Gastrocnemius medialis (tissue), 4 donors: ENCODE measurements at regions not wholly inside any gene's neighbourhood (a gene's known extent, or its start where the extent isn't known, plus 50 kb on each side); places are given as distances from the start of the nearest gene placed in this dataset.

Source experiments
- ATAC-seq, 2 donors: fragments of 150-250 bp; one replicate each; pipeline ENCODE4 v1.9.1; 2016
- DNase-seq, 2 donors: peaks; one replicate each; pipeline ENCODE4 v3.0.0-alpha.2; 2019
- H3K27ac ChIP-seq, 4 donors: fragments of 200-600 bp; sonication (generic); 1 replicate in 1 of 4; 2 replicates in 3 of 4; pipeline ENCODE4 v1.5.1; 2016 to 2018; ENCODE audit warnings: mild to moderate bottlenecking in 2 of 4, moderate library complexity in 1 of 4
- H3K27me3 ChIP-seq, 3 donors: fragments of 200-600 bp; sonication (generic) in 2 of 3; 1 replicate in 1 of 3; 2 replicates in 2 of 3; pipeline versions ENCODE4 v1.5.1 to v1.6.0; 2016 to 2019; ENCODE audit warnings: mild to moderate bottlenecking in 1 of 3, moderate library complexity in 1 of 3
- H3K36me3 ChIP-seq, 2 donors: fragments of 200-600 bp; sonication (generic) in 1 of 2; one replicate each; pipeline ENCODE4 v1.5.1; 2017 to 2018
- H3K4me1 ChIP-seq, 2 donors: fragments of 200-600 bp; sonication (generic) in 1 of 2; one replicate each; pipeline ENCODE4 v1.5.1; 2016 to 2017; ENCODE audit warnings: mild to moderate bottlenecking in 2 of 2
- H3K4me3 ChIP-seq, 4 donors: fragments of 200-600 bp; sonication (generic) in 3 of 4; 1 replicate in 1 of 4; 2 replicates in 3 of 4; pipeline ENCODE4 v1.5.1; 2016 to 2019; ENCODE audit warnings: mild to moderate bottlenecking in 2 of 4
- H3K9me3 ChIP-seq, 3 donors: fragments of 200-600 bp; sonication (generic) in 2 of 3; 1 replicate in 1 of 3; 2 replicates in 2 of 3; pipeline ENCODE4 v1.5.1; 2016 to 2019
- POLR2A ChIP-seq, 2 donors: fragments of 450-650 bp; IDR thresholded peaks; one replicate each; pipeline ENCODE4 v1.6.1; 2017; ENCODE audit warnings: antibody characterized with exemption in 2 of 2, mild to moderate bottlenecking in 2 of 2, moderate library complexity in 2 of 2
- in situ Hi-C, 4 donors: fragments of 200-750 bp; cut with MboI; loops; one replicate each; pipeline versions ENCODE4 v1.15.0 to v1.8.0; 2017; ENCODE audit warnings: low sequenced_read_pairs in 4 of 4
- intact Hi-C: fragments of 100-400 bp; cut with DNase I; formaldehyde crosslinking; loops from one replicate; pipeline ENCODE4 v1.15.1; 2023; ENCODE audit warnings: low total_unique reads
- TF ChIP-seq, protein P1 (sequence below), 5 experiments: fragments of 450-650 bp in 3 of 5; fragments of 200-600 bp in 2 of 5; sonication (generic) in 2 of 5; IDR thresholded peaks in 4 of 5; conservative IDR thresholded peaks in 1 of 5; 1 replicate in 4 of 5; 2 replicates in 1 of 5; pipeline ENCODE4 v1.5.1; 2016 to 2019; ENCODE audit warnings: antibody characterized with exemption in 5 of 5, mild to moderate bottlenecking in 3 of 5, moderate library complexity in 3 of 5

DNA sequence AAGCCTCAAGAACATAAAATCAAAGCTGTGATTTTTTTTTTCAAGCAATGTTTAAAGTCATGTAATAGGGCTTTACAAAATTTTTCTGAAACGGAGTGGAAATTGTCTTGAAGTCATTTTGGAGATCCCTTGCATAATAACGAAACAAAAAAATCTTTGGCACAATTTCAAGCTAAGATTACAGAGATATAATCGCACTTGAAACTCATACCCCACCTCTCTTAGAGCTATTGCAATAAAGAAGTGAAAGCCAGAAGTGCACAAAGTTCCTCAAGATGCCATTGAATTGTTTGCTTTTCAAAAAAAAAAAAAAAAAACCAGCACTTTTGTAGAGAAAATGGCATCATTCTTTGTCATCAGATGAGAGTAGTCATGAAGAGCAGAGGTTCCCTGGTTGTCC, 152.3 kb downstream of the PAX3 start:
- Histone ChIP-seq H3K27ac (no peak overlapping the region), H3K27me3 (no peaks in the 10 kb centered on the region), H3K36me3 (no peaks in the 10 kb centered on the region), H3K4me3 (no peak overlapping the region), H3K9me3 (no peaks in the 10 kb centered on the region), H3K4me1 (no peaks in the 10 kb centered on the region)
- TF ChIP-seq, protein P1, sequence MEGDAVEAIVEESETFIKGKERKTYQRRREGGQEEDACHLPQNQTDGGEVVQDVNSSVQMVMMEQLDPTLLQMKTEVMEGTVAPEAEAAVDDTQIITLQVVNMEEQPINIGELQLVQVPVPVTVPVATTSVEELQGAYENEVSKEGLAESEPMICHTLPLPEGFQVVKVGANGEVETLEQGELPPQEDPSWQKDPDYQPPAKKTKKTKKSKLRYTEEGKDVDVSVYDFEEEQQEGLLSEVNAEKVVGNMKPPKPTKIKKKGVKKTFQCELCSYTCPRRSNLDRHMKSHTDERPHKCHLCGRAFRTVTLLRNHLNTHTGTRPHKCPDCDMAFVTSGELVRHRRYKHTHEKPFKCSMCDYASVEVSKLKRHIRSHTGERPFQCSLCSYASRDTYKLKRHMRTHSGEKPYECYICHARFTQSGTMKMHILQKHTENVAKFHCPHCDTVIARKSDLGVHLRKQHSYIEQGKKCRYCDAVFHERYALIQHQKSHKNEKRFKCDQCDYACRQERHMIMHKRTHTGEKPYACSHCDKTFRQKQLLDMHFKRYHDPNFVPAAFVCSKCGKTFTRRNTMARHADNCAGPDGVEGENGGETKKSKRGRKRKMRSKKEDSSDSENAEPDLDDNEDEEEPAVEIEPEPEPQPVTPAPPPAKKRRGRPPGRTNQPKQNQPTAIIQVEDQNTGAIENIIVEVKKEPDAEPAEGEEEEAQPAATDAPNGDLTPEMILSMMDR (IDR thresholded peaks at IDR 0.05 in 4 of 5, conservative IDR thresholded peaks at IDR 0.05 in 1 of 5) = no peak
- no peak for TF ChIP-seq POLR2A (IDR thresholded peaks at IDR 0.05)
- intact Hi-C loops (no loop called here), in situ Hi-C loops (no loop called here)
- ATAC-seq (no peak), DNase-seq (no peak)

DNA sequence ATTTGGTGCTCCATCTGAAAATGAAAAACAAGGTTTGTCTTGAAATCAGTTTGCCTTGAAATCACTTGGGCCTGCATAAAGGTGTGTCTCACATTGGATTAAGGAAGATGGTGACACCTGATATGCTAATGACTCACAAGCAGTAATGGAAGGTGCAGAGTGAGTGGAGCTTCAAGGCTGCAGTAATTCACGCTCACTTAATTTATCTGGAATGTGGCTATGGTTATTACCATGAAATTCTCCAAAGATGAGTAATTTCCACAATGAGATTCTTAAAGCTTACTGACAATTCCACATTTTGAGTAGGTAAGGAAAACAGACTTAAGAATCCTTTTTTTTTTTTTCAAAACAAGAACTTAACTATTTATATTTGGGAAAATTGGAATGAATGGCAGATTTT, 156.8 kb downstream of the PAX3 start:
- peaks cover 0 to 4% (median 0%) of the 10 kb centered on the region in 3 donors for H3K9me3 ChIP-seq
- no peak for TF ChIP-seq POLR2A (IDR thresholded peaks at IDR 0.05)
- DNase-seq = no peak
- H3K27me3 ChIP-seq = no peaks in the 10 kb centered on the region
- no peaks in the 10 kb centered on the region for H3K4me1 ChIP-seq
- ATAC-seq = no peak
- H3K27ac ChIP-seq = no peak overlapping the region
- no peak overlapping the region for H3K4me3 ChIP-seq
- no peaks in the 10 kb centered on the region for H3K36me3 ChIP-seq
- in situ Hi-C loops (no loop called here), intact Hi-C loops (no loop called here)

DNA sequence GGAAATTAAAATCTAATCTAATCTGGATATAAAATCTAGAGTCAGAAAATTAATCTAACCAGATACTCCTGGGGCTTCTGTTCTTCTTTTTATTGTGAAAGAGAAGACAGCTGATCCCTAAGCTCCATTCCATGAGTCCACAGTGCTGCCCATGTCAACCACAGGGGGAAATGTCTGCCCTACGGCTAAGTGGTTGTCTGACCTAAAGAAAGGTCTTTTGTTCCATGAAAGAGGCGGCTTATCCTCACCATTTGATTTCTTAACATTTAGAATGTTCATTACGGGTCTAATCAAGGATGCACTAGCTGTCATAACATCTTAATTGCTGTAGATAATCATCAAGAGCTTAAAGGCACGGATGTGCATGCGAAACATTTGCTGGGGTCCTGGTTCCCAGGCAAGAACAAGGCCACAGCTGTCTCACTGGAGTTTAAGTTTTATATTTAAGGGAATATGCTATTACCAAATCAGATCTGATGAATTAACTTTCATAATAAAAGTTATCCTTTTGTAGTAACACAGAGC, 162.6 kb downstream of the PAX3 start:
- intact Hi-C loops = no loop called here
- Histone ChIP-seq H3K4me1 (no peaks in the 10 kb centered on the region), H3K9me3 (peaks cover 0 to 6% (median 0%) of the 10 kb centered on the region in 3 donors), H3K36me3 (no peaks in the 10 kb centered on the region), H3K27me3 (no peaks in the 10 kb centered on the region), H3K4me3 (no peak overlapping the region), H3K27ac (no peak overlapping the region)
- TF ChIP-seq, protein P1 (IDR thresholded peaks at IDR 0.05 in 4 of 5, conservative IDR thresholded peaks at IDR 0.05 in 1 of 5) = no peak
- no peak for TF ChIP-seq POLR2A (IDR thresholded peaks at IDR 0.05)
- ATAC-seq = no peak
- DNase-seq = no peak
- in situ Hi-C loops = no loop called here

DNA sequence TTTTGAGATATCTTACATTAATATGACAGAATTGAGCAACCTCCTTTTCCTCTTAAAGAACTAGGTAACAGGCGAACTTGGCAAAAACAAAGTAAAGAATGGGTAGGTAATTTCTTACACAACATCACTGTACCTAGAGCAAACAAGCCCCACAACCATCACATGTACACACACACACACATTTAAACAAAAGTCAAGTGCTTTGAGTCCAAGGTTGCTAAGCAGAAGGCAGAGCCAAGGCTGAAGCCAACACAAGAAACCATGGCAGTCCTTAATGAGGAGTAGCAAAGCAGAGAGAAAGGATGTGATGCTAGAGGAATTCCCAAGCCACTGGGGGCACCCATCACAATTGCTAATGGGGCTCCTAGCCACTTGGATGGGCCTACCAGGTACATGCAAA, 164.1 kb downstream of the PAX3 start:
- no peak for ATAC-seq
- H3K4me3 ChIP-seq = no peak overlapping the region
- TF ChIP-seq, protein P1 (IDR thresholded peaks at IDR 0.05 in 4 of 5, conservative IDR thresholded peaks at IDR 0.05 in 1 of 5) = no peak
- no peak for TF ChIP-seq POLR2A (IDR thresholded peaks at IDR 0.05)
- intact Hi-C loops (no loop called here), in situ Hi-C loops (no loop called here)
- DNase-seq = no peak
- no peaks in the 10 kb centered on the region for H3K4me1 ChIP-seq
- no peaks in the 10 kb centered on the region for H3K27me3 ChIP-seq
- no peaks in the 10 kb centered on the region for H3K36me3 ChIP-seq
- peaks cover 0 to 6% (median 0%) of the 10 kb centered on the region in 3 donors for H3K9me3 ChIP-seq
- H3K27ac ChIP-seq = no peak overlapping the region

DNA sequence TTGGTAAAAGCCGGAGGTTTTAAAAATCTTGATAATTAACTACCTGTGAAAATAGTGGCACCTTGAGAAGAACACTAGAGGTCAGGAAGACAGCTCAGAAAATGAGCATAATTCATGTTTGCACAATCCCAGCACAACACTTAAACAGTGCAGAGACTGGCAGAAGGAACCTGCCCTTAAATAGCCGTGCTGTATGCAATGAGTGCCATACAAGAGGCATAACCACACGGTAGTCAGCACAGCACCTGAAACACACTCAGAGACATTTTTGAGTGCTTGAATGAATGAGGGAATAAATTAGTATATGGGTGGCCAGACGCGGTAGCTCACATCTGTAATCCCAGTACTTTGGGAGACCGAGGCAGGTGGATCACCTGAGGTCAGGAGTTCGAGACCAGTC, 164.9 kb downstream of the PAX3 start:
- DNase-seq (no peak), ATAC-seq (no peak)
- in situ Hi-C loops = no loop called here
- Histone ChIP-seq H3K27ac (no peak overlapping the region), H3K36me3 (no peaks in the 10 kb centered on the region), H3K4me1 (no peaks in the 10 kb centered on the region), H3K4me3 (no peak overlapping the region), H3K27me3 (no peaks in the 10 kb centered on the region), H3K9me3 (peaks cover 0 to 6% (median 0%) of the 10 kb centered on the region in 3 donors)
- intact Hi-C loops = no loop called here
- TF ChIP-seq, protein P1 (IDR thresholded peaks at IDR 0.05 in 4 of 5, conservative IDR thresholded peaks at IDR 0.05 in 1 of 5) = no peak
- TF ChIP-seq POLR2A (IDR thresholded peaks at IDR 0.05) = no peak
